ENCODE measurements at regions not wholly inside any gene's neighbourhood (a gene's known extent, or its start where the extent isn't known, plus 50 kb on each side); places are given as distances from the start of the nearest gene placed in this dataset.
"Not testable (repeated sequence)": the region's sequence is repeated elsewhere in the genome, so short reads cannot be mapped to it uniquely, and the experiment has no call there.

GRCh38 chr6:103534095-103534494 lies 1325.6 kb downstream of the HACE1 start:
- ChIA-PET CTCF (no interaction called here), POLR2A (no interaction called here)
- DNase-seq (ENCODE audit: low read depth, low spot score), result no peak
- no peak overlapping the region for H3K4me3 ChIP-seq (ENCODE audit: low read depth, low read length)
- TF ChIP-seq CTCF (IDR thresholded peaks at IDR 0.05; ENCODE audit: insufficient read depth, low read length, missing control alignments), result no peak

- DNase-seq (ENCODE audit: low read depth, low spot score), result no peak
- no peak for TF ChIP-seq CTCF (IDR thresholded peaks at IDR 0.05; ENCODE audit: insufficient read depth, low read length, missing control alignments)
- H3K4me3 ChIP-seq (ENCODE audit: low read depth, low read length), result no peak overlapping the region
- POLR2A ChIA-PET, result no interaction called here
- CTCF ChIA-PET, result no interaction called here
These were observed 1337.7 kb downstream of the HACE1 start for GRCh38 chr6:103522045-103522444.

- POLR2A ChIA-PET, result no interaction called here
- no peak for DNase-seq (ENCODE audit: low read depth, low spot score)
- TF ChIP-seq CTCF (IDR thresholded peaks at IDR 0.05; ENCODE audit: insufficient read depth, low read length, missing control alignments), result no peak
- CTCF ChIA-PET, result no interaction called here
- H3K4me3 ChIP-seq (ENCODE audit: low read depth, low read length), result no peak overlapping the region
These were observed 1343.4 kb downstream of the HACE1 start for GRCh38 chr6:103516336-103516735.

- H3K4me3 ChIP-seq (ENCODE audit: low read depth, low read length), result no peak overlapping the region
- TF ChIP-seq CTCF (IDR thresholded peaks at IDR 0.05; ENCODE audit: insufficient read depth, low read length, missing control alignments), result no peak
- ChIA-PET CTCF (no interaction called here), POLR2A (no interaction called here)
- no peak for DNase-seq (ENCODE audit: low read depth, low spot score)
These were observed 1352.7 kb downstream of the HACE1 start for GRCh38 chr6:103507052-103507451.

- no peak for DNase-seq (ENCODE audit: low read depth, low spot score)
- ChIA-PET POLR2A (no interaction called here), CTCF (no interaction called here)
- no peak for TF ChIP-seq CTCF (IDR thresholded peaks at IDR 0.05; ENCODE audit: insufficient read depth, low read length, missing control alignments)
- H3K4me3 ChIP-seq (ENCODE audit: low read depth, low read length), result no peak overlapping the region
These were observed 1354.6 kb downstream of the HACE1 start for GRCh38 chr6:103505155-103505518.

- DNase-seq (ENCODE audit: low read depth, low spot score), result no peak
- POLR2A ChIA-PET, result no interaction called here
- CTCF ChIA-PET, result no interaction called here
These were observed 1355.1 kb downstream of the HACE1 start for GRCh38 chr6:103504501-103505154.

GRCh38 chr6:103496588-103496987 lies 1363.1 kb downstream of the HACE1 start:
- DNase-seq (ENCODE audit: low read depth, low spot score); H3K4me3 ChIP-seq (ENCODE audit: low read depth, low read length); CTCF ChIA-PET; POLR2A ChIA-PET: not testable (repeated sequence)

More at GRCh38 chr6:103504501-103505154, 1355.1 kb downstream of the HACE1 start:
- H3K4me3 ChIP-seq (ENCODE audit: low read depth, low read length), result no peak overlapping the region
- no peak for TF ChIP-seq CTCF (IDR thresholded peaks at IDR 0.05; ENCODE audit: insufficient read depth, low read length, missing control alignments)
